ENCODE measurements at regions not wholly inside any gene's neighbourhood (a gene's known extent, or its start where the extent isn't known, plus 50 kb on each side); places are given as distances from the start of the nearest gene placed in this dataset.
"Not testable (repeated sequence)": the region's sequence is repeated elsewhere in the genome, so short reads cannot be mapped to it uniquely, and the experiment has no call there.

- DNase-seq = no peak
These were observed 488.6 kb upstream of the USP9Y start for GRCh38 chrY:12212394-12212793.

DNA sequence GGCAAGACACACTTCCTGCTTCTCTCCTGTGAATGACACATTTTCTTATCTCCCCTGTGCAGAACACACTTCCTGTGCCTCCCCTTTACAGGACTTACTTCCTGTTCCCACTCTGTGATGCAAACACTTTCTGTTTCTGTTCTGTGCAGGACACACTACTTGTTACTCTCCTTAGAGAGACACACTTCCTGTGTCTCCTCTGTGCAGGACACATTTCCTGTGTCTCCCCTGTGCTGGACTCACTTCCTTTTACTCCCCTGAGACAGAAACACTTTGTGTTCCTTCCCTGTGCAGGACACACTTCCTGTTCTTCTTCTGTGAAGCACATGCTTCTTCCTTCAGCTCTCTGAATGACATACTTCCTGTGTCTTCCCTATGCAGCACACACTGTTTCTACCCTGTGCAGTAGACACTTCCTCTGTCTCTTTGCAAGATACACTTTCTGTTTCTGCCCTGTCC, 485.4 kb upstream of the USP9Y start:
- DNase-seq = no peak

DNA sequence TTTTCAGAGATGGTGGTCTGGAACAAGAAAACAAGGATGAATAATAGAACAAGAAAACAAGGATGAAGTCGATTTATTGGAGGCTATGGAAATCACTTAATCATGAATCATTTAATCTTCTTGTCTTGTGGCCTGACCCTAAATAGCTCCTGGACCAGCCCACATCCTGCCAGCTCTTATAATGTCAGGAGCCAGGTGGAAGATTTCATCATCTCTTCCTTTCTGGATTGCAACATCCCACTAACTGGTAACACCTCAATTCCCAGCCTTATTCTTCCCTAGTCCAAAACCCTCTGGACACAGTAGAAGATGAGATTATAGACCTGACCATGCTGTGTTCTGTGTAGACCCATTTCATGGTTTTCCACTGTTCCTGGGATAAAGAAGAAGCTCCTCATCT, 470.1 kb upstream of the USP9Y start:
- no peak for DNase-seq

GRCh38 chrY:12236399-12236798, 464.6 kb upstream of the USP9Y start:
- DNase-seq = no peak

DNA sequence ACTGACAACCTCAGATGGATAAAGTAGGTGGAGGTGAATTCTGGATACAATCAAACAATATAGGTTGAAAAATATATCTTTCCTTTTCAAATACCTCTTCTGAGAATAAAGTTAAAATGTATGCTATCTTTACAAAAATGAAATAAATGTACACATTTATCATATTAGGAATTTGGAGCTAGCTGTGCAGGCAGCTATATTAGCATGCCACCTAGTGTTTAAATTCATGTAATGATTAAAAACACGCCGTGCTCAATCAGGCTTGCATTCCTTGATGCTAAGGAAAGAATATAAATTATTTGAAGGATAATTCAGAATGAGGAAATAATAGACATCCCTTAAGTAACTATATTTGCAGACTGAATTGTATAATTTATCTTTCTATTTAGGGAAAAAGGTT, 460.7 kb upstream of the USP9Y start:
- DNase-seq = not testable (repeated sequence)

DNA sequence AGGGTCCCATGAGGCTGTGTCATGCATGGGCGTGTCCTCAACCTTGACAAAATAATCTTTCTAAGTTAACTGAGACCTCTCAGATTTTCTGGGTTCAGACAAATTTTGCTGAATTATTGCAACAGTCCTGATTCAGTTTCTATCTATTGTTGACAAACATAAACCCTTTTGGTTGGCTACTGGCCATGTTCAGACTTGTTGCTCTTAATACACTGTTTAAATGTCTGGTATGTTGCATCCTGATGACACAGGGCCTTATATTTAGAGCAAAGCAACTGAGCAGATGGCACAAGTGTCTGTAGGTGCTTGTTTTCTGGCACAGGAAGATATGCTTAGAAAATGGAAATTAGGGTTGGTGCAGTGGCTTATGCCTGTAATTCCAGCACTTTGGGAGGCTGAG, 456.9 kb upstream of the USP9Y start:
- no peak for DNase-seq

- DNase-seq = no peak
These were observed 447.3 kb upstream of the USP9Y start for GRCh38 chrY:12253756-12254155.

DNA sequence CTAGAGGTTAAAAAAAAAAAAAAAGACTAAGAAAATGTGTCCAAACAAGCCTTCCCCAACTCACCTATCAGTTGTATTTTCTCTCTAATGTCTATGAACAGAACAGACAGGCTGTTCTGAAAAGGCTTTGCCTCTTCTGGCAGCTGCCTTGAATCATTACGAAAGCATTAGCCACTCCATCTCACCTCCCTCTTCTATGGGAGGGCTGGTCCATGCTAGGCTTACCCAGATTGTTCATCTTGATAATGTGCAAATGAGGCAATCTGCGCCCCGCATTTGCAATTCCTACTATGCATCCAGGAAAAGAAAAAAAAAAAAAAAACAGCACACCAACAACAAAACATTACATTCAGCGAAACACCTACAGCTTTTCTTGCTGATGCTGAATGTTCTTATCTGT, 429.9 kb upstream of the USP9Y start:
- DNase-seq = no peak

DNA sequence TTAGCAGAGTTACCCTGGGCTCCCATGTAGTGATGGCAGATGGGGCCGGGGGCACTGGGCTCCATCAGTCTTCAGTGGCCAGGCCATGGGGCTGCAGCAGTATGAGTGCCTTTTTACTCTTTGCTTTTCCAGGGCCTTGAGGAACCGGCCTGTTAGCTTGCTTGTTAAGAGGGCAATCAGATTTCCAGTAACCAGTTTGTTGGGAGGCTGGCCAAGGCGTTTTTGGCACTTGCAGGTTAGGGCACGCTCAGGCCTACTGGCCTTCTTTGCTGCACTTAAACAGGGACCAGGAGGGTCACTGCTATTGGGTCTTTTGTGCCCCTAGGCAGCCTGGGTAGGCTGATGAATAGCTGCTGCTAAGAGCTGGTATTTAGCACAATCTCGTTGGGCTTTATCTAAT, 415.4 kb upstream of the USP9Y start:
- no peak for DNase-seq

GRCh38 chrY:12288919-12289318, 412.1 kb upstream of the USP9Y start:
- DNase-seq = no peak

- no peak for DNase-seq
These were observed 411.6 kb upstream of the USP9Y start for GRCh38 chrY:12289415-12289814.

DNA sequence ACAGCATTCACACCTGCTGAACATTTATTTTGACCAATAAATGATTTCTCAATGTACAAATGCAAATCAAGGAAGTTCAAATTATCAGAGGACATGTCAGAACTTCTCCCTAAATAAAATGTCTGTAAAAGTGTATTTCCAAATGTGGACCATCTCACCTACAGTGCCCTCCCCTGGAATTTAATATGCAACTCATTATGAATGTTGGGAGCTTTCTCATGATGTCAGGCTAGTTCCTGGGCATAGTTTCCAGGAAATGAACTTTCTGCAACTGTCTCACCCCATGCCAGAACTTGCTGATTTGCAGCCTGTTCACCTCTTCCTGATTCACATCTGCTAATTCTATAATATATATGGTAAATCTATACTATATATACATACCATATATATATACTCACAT, 408.5 kb upstream of the USP9Y start:
- DNase-seq = no peak

DNA sequence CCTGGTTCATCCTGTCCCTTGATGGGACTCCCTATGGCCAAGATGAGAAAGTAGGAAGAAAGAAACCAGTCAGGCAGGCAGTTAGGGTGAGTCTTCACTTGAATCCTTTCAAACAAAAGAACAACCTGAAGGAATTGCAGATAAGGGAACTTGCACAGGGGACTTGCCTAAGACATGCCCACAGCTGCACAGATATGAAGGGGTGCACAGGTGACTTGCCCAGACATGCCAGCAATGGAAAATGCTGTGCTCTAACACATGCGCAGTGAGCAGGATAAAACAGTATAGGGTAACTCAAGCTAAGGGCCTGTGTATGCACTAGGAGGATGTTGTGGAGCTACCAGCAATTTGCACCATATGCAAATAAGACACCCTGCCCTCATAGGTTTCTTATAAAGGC, 404.6 kb upstream of the USP9Y start:
- no peak for DNase-seq

DNA sequence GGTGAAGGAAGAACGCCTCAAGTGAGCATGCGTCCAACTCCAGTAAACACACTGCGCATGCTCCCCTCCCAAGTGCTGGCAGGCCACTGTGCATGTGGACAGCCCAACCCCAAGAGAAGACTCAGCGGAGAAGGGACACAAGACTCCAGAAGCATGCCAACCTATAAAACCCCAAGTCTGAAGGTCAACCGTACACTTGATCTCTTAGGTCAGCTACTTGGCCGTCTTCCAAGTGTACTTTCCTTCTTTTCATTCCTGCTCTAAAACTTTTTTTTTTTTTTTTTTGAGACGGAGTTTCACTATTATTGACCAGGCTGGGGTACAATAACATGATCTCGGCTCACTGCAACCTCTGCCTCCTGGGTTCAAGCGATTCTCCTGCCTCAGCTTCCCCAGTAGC, 401.2 kb upstream of the USP9Y start:
- DNase-seq = not testable (repeated sequence)

DNA sequence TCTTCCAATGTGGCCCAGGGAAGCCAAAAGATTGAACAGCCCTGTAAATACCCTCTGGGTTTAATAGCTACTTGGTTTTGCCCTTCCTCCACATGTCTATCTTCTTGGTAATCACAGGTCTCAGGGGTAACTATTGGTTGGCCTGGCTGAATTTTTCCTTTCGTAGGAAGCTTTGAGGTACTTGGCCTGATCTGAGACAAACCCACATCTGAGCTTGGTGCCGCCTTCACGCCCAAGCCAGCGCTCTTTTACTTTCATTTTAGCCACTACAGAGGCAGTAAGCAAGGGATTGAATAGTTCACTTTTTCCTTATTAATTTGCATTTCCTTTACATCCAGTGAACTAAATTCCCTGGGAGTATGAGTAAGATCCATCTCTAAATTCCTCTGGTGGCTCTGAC, 397.6 kb upstream of the USP9Y start:
- DNase-seq = no peak

- no peak for DNase-seq
These were observed 395.6 kb upstream of the USP9Y start for GRCh38 chrY:12305456-12305855.

DNA sequence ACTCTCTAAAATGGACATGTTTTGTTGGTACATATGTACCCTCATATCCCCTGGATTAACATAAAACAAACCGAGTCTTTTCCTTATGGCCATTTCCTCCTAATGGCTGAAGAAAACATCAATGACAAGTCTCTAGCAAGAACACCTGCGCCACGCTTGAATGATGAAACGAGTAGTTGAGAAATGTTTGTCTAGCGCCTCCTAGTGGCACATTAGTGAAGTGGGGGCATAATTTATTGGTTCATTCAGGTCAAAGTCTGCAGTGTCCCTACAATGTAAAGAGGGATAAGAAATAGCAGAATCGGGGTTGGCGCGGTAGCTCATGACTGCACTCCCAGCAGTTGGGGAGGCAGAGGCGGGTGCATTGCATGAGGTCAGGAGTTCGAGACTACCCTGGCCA, 391.8 kb upstream of the USP9Y start:
- no peak for DNase-seq

DNA sequence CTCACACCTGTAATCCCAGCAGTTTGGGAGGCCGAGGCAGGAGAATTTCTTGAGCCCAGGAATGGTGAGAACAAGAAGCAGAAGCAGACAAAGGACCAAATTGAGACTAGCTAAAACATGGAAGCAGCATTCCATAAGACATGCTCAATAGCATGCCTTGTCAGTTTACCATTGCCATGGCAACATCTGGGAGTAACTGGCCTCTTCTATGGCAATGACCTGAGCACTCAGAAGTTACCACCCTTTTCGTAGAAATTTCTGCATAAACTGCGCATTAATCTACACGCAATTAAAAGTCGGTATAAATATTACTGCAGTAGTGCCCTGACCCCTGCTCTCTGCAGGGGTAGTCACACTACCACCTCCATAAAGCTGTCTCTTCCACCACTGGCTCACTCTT, 390.2 kb upstream of the USP9Y start:
- DNase-seq = no peak

DNA sequence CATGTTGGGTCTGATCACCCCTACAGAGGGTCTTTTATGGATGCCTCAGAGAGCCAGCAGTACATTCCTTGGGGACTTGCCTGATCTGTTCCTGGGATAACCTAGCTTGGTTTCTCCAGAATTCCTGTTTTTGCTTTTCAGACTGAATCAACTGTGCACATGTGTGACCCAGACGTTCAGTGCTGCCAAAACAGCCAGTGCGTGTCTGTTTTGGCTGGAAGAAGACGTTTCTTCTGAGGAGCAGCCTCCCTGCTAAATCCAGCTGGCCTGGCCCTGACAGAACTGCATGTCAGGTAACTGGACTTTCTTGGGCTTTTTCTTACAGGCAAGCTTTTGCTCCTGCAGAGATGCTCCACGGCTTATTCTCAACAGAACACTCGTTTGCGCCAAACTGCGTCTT, 373.3 kb upstream of the USP9Y start:
- DNase-seq = no peak

DNA sequence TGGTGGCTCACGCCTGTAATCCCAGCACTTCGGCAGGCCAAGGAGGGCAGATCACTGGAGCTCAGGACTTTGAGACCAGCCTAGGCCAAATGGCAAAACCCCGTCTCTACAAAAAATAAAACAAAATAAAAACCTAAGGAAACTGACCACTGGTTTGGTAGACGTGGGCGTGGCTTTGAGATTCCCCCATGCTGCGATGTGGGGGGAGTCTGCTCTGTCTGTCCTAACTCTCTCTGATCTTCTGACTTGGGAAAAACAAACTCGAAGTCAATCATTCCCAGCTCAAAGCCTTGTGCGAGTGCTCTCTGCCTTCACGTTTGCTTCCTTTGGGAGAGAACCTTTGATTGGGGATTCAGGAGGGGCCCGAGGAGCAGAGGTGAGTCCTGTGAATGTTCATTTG, 369.1 kb upstream of the USP9Y start:
- not testable (repeated sequence) for DNase-seq

DNA sequence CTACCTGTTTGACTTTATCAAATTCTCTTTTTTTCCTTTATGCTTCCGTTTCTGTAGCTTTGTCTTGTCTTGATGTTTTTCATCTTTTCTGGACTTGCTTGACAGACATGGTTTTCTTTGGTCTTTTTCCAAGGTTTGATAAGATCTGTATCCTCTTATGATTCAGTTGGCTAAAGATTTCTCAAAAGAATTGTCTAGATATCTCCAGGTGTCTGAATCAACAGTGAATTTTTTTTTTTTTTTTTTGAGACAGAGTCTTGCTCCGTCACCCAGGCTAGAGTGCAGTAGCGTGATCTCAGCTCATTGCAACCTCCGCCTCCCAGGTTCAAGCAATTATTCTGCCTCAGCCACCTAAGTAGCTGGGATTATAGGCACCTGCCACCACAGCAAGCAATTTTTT, 357.8 kb upstream of the USP9Y start:
- DNase-seq = no peak

DNA sequence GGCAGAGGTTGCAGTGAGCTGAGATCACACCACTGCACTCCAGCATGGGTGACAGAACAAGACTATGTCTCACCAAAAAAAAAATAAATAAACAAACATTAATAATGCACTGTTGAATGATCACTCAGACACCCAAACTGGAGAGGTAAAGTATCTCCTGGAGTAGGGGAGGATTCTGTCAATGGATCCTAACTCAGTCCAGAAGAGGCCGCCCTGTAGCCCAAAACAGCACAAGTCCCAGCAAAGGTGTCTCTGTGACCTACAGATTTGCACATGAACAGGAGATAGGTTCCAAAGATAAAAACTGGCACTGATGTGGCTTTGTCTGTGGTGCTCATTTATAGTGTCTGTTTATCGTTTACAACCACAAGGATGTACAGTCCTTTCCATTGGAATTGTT, 352.9 kb upstream of the USP9Y start:
- DNase-seq = no peak

DNA sequence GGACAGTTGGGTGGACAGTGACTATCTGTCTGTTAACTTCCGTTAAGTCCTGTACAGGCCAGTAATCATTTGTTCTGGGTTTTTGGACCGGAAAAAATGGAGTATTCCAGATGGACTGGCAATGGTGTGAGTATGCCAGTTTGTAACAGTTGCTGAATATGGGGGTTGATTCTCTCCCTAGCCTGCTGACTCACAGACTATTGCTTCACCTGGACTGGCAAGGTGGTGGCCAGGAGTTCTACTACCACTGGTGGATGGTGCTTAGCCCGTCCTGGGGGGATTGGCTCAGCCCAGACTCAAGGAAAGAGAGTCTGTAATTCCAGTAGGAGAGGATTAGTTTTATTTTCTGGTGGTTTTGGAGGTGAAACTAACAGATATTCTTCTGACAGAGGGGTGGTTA, 343.8 kb upstream of the USP9Y start:
- DNase-seq = no peak

DNA sequence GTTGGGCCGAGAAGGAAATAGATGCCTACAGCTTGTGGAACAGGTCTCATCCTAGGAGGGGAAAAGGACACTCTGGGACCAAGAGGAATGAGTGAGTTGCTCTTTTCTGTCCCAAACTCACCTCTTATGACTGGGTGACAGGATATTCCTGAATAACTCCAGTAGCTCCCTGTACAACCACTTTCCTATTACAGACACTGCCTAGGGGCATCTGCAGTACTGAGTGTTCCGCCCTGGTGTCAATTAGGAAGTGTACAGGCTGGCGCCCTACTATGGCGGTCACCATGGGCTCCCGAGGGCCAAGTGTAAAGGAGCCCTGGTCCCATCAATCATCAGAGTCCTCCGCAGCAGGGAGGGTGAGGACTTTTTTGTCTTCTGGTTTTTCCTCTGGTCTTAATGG, 343.4 kb upstream of the USP9Y start:
- DNase-seq = no peak

DNA sequence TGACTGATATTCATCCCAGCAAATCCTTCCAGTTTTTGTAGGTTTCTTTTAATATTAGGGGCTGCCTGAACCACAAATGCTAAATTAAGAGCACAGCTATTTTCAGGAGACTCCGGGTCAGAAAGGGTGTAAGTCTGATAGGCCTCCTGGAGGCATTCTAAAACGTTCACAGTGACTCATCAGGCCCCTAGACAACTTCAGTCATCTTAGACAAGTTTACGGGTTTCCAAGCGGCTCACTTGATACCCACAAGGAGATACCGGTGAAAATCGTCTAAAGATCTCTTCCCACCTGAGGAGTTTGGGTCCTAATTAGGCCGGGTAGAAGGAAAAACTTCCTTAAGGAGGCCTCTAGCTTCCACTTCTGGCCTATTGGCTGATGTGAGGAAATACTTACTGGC, 342.7 kb upstream of the USP9Y start:
- no peak for DNase-seq

GRCh38 chrY:12359867-12360266, 341.2 kb upstream of the USP9Y start:
- DNase-seq = no peak
